A549 (cell line): ENCODE measurements at regions not wholly inside any gene's neighbourhood (a gene's known extent, or its start where the extent isn't known, plus 50 kb on each side); places are given as distances from the start of the nearest gene placed in this dataset.

Experiments
- CTCF ChIP-seq: fragments of >200 bp; sonication (Bioruptor Twin); formaldehyde crosslinking; IDR thresholded peaks from 3 replicates; pipeline ENCODE4 v1.5.1; 2016
- EP300 ChIP-seq, 2 experiments: fragments of >200 bp; sonication (Bioruptor Twin); formaldehyde crosslinking; IDR thresholded peaks; 2 replicates in 1 of 2; 3 replicates in 1 of 2; pipeline ENCODE4 v1.6.1; 2016 to 2017
- JUNB ChIP-seq: fragments of >200 bp; sonication (Bioruptor Twin); formaldehyde crosslinking; IDR thresholded peaks from 2 replicates; pipeline ENCODE4 v1.6.1; 2016
- POLR2A ChIP-seq: IDR thresholded peaks from 2 replicates; pipeline ENCODE4 v1.6.1; 2012; ENCODE audit warnings: mild to moderate bottlenecking, low read length
- RARB ChIP-seq: fragments of 250-450 bp; sonication (Bioruptor Pico); IDR thresholded peaks from 2 replicates; pipeline ENCODE4 v1.8.0; 2021; ENCODE audit warnings: mild to moderate bottlenecking, moderate library complexity
- RFX5 ChIP-seq: fragments of 450-650 bp; IDR thresholded peaks from 2 replicates; pipeline ENCODE4 v1.7.1; 2014; ENCODE audit warnings: antibody characterized with exemption, mild to moderate bottlenecking, moderate library complexity
- RNF2 ChIP-seq: fragments of 200-600 bp; sonication (generic); IDR thresholded peaks from 2 replicates; pipeline ENCODE4 v1.6.1; 2016; ENCODE audit warnings: low read depth, mild to moderate bottlenecking, antibody characterized with exemption, moderate library complexity, borderline replicate concordance

- TF ChIP-seq RARB (CRISPR knock-in tag) (no peak), RFX5 (no peak), POLR2A (no peak), JUNB (no peak), CTCF (no peak), EP300 (IDR thresholded peaks at IDR 0.05) (no peak), RNF2 (no peak)
These were observed 466.4 kb downstream of the MN1 start for GRCh38 chr22:27335102-27335660.
